ENCODE measurements at regions not wholly inside any gene's neighbourhood (a gene's known extent, or its start where the extent isn't known, plus 50 kb on each side); places are given as distances from the start of the nearest gene placed in this dataset.

DNA sequence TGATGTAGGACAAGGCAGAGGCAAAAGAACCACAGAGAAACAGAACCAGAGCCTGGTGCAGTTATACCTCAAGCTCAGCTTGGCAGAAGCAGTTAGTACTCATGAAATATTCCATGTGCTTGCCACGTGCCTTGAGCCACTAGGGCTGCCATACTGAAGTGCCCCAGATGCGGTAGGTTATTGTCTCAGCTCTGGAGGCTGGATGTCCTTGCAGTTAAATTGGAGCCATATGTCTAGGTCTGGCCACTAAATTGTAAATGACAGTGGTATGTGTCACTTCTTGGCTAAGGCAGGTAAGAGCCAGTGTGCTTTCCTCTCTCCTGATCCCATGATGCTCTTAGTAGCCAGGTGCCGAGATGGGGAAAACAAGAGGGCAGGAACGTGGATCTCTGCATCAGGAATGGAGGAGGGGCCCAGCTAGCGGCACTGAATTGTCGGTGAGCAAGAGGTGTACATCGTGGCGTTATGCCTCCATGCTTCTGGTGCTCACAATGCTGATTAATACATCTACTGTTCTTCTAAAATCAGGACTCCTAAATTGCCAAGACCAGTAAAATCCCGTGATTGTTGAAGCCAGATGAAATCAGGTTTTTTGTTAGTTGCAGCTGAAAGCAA lies 73.5 kb downstream of the PSMG1 start:
- H3K27ac ChIP-seq = no peak overlapping the region
- TF ChIP-seq, protein P1, sequence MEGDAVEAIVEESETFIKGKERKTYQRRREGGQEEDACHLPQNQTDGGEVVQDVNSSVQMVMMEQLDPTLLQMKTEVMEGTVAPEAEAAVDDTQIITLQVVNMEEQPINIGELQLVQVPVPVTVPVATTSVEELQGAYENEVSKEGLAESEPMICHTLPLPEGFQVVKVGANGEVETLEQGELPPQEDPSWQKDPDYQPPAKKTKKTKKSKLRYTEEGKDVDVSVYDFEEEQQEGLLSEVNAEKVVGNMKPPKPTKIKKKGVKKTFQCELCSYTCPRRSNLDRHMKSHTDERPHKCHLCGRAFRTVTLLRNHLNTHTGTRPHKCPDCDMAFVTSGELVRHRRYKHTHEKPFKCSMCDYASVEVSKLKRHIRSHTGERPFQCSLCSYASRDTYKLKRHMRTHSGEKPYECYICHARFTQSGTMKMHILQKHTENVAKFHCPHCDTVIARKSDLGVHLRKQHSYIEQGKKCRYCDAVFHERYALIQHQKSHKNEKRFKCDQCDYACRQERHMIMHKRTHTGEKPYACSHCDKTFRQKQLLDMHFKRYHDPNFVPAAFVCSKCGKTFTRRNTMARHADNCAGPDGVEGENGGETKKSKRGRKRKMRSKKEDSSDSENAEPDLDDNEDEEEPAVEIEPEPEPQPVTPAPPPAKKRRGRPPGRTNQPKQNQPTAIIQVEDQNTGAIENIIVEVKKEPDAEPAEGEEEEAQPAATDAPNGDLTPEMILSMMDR (IDR thresholded peaks at IDR 0.05) = no peak
- TF ChIP-seq ZFX (IDR thresholded peaks at IDR 0.05; ENCODE audit: borderline replicate concordance) = no peak

DNA sequence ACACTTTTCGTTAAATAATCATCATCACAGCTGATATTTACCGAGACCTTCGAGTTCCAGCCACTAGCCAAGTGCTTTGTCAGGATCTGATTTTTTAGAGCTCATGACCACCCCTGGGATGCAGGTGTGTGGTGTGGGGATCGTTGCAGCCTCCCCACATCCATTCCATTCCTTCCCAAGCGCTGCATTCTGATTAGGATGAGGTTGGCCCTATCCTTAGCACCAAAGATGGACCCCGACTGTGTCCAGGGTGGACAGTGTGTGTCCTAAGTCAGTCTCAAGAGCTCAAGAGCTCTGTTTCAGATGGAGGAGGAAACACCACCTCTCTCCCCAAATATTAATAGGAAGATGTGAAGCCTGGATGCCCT lies 74.1 kb downstream of the PSMG1 start:
- no peak overlapping the region for H3K27ac ChIP-seq
- TF ChIP-seq, protein P1 (IDR thresholded peaks at IDR 0.05) = no peak
- TF ChIP-seq ZFX (IDR thresholded peaks at IDR 0.05; ENCODE audit: borderline replicate concordance) = no peak

DNA sequence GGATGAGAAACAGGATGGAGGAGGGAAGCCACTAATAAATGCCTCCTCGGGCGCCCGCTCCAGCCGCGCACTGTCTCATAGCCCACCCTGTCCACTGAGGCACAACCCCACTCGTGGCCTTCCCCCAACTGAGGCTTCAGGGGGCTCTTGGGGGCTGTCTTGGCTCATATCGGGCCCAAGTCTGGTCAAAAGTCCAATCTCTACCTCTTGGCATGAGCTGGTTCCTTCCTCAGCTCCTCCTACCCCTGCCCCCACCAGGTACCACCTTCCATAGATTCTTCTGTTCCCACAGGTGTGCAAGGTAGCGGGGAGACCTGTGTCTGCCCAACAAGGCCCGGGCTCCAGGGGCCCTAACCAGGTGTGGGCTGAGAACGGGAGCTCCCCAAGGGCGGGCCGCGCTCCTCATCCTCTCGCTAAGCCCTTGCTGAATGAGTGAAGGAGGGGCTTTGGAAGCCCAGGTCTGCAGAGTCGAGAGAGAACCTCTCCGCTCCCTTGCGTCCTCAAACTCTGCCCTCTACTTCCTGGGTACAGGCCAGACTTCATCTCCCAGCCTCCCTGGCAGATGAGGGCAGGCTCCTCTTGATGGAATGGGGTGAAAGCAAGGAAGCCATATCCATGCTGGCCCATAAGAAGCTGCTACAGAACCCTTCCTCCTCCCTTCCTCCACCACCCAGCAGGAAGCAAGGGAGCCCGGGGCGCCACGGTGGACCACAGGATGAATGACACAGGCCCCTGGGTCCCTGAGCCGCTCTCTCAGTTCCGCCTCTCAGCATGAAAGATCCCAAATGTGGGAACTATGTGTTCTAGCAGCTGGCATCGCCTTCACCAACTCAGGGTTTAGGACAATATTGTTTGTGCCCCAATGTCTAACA lies 74.7 kb downstream of the PSMG1 start:
- TF ChIP-seq, protein P1 (IDR thresholded peaks at IDR 0.05) = no peak
- no peak for TF ChIP-seq ZFX (IDR thresholded peaks at IDR 0.05; ENCODE audit: borderline replicate concordance)
- H3K27ac ChIP-seq = no peak overlapping the region

DNA sequence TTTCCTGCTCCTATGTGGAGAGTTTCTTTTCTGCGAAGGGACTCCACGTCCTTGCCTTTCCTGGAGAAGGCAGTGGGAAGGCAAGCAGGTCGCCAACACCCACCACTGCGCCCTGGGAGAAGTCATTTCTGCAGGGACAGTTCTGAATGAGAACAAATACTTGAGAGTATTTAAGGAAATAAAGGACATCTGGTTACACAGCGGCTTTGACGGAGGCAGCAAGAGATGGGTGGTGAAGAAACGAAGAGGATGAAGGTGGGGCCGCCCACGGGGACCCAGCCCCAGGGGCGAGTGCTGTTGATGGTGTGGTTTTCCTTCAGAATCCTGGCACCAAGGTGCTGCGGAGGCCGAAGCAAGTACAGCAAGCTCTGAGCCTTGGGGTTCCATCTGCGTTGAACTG lies 75.5 kb downstream of the PSMG1 start:
- no peak overlapping the region for H3K27ac ChIP-seq
- no peak for TF ChIP-seq ZFX (IDR thresholded peaks at IDR 0.05; ENCODE audit: borderline replicate concordance)
- TF ChIP-seq, protein P1 (IDR thresholded peaks at IDR 0.05) = no peak

GRCh38 chr21:39106881-39107462 lies 76.3 kb downstream of the PSMG1 start:
- TF ChIP-seq, protein P1 (IDR thresholded peaks at IDR 0.05) = no peak
- no peak for TF ChIP-seq ZFX (IDR thresholded peaks at IDR 0.05; ENCODE audit: borderline replicate concordance)
- no peak overlapping the region for H3K27ac ChIP-seq

GRCh38 chr21:39105836-39106235 lies 77.4 kb downstream of the PSMG1 start:
- TF ChIP-seq, protein P1 (IDR thresholded peaks at IDR 0.05) = no peak
- no peak for TF ChIP-seq ZFX (IDR thresholded peaks at IDR 0.05; ENCODE audit: borderline replicate concordance)
- no peak overlapping the region for H3K27ac ChIP-seq

DNA sequence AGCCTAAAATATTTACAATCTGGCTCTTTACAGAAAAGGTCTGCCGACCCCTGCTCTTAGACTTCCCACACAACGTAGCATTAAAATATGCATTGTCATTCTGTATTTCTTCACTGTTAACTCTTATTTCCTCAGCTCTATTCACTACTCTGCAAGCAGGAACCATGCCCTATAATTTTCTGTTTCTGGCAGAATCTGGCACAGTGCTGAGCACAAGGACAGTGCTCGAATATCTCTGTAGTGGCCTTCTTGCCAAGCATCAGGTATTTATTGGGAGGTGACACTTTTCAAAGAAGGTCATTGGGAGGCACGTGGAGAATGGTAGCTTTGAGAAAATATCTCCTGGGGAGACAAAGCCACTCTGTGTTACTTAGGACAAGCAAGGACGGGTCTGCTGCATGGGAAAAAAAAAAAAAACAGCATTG lies 77.9 kb downstream of the PSMG1 start:
- H3K27ac ChIP-seq = no peak overlapping the region
- TF ChIP-seq, protein P1 (IDR thresholded peaks at IDR 0.05) = no peak
- no peak for TF ChIP-seq ZFX (IDR thresholded peaks at IDR 0.05; ENCODE audit: borderline replicate concordance)

Measured in 22Rv1 (cell line).